ENCODE measurements at regions not wholly inside any gene's neighbourhood (a gene's known extent, or its start where the extent isn't known, plus 50 kb on each side); places are given as distances from the start of the nearest gene placed in this dataset.

GRCh38 chr15:62962101-62962995 is 80.2 kb upstream of the TPM1 start:
- DNase-seq (ENCODE audit: low read depth) = no peak
- H3K4me3 ChIP-seq (ENCODE audit: low read depth, low read length) = no peak overlapping the region
- TF ChIP-seq CTCF (conservative IDR thresholded peaks at IDR 0.05; ENCODE audit: low read depth, low read length) = no peak

- DNase-seq (ENCODE audit: low read depth) = no peak
- no peak for TF ChIP-seq CTCF (conservative IDR thresholded peaks at IDR 0.05; ENCODE audit: low read depth, low read length)
- no peak overlapping the region for H3K4me3 ChIP-seq (ENCODE audit: low read depth, low read length)
Measured at GRCh38 chr15:62964251-62964650, 78.3 kb upstream of the TPM1 start.

- no peak overlapping the region for H3K4me3 ChIP-seq (ENCODE audit: low read depth, low read length)
- no peak for TF ChIP-seq CTCF (conservative IDR thresholded peaks at IDR 0.05; ENCODE audit: low read depth, low read length)
- no peak for DNase-seq (ENCODE audit: low read depth)
Measured at GRCh38 chr15:62966294-62967078, 76.1 kb upstream of the TPM1 start.

GRCh38 chr15:62968699-62969098 is 73.8 kb upstream of the TPM1 start:
- DNase-seq (ENCODE audit: low read depth) = no peak
- H3K4me3 ChIP-seq (ENCODE audit: low read depth, low read length) = no peak overlapping the region
- TF ChIP-seq CTCF (conservative IDR thresholded peaks at IDR 0.05; ENCODE audit: low read depth, low read length) = no peak

GRCh38 chr15:62969442-62970089 is 73.0 kb upstream of the TPM1 start:
- no peak for TF ChIP-seq CTCF (conservative IDR thresholded peaks at IDR 0.05; ENCODE audit: low read depth, low read length)
- H3K4me3 ChIP-seq (ENCODE audit: low read depth, low read length) = no peak overlapping the region
- no peak for DNase-seq (ENCODE audit: low read depth)

- peak; percentile 72 for DNase-seq (ENCODE audit: low read depth)
- H3K4me3 ChIP-seq (ENCODE audit: low read depth, low read length) = no peak overlapping the region
- no peak for TF ChIP-seq CTCF (conservative IDR thresholded peaks at IDR 0.05; ENCODE audit: low read depth, low read length)
Measured at GRCh38 chr15:62972814-62973213, 69.7 kb upstream of the TPM1 start.

Measured in epithelial cell of proximal tubule (primary cell).